ENCODE measurements at regions not wholly inside any gene's neighbourhood (a gene's known extent, or its start where the extent isn't known, plus 50 kb on each side); places are given as distances from the start of the nearest gene placed in this dataset.

GRCh38 chr5:42361315-42361688 lies 61.9 kb upstream of the GHR start:
- DNase-seq: no peak

- no peak for DNase-seq
Observed at GRCh38 chr5:42366051-42366450, 57.2 kb upstream of the GHR start.

Measured in NCI-H510A treated with DMSO at 0.1 percent for 48 hours (cell line).